ENCODE measurements at regions not wholly inside any gene's neighbourhood (a gene's known extent, or its start where the extent isn't known, plus 50 kb on each side); places are given as distances from the start of the nearest gene placed in this dataset.

- TF ChIP-seq EZH2 (IDR thresholded peaks at IDR 0.05; ENCODE audit: borderline replicate concordance, insufficient read depth, low read depth, low read length, poor library complexity, severe bottlenecking) (no peak), CTCF (IDR thresholded peaks at IDR 0.05) (no peak)
- ATAC-seq (ENCODE audit: low read depth) (no peak), DNase-seq (no peak)
- ChIA-PET CTCF (no interaction called here), POLR2A (no interaction called here)
- no peak overlapping the region for H3K27ac Mint-ChIP-seq
- peaks cover 32% of the 10 kb centered on the region for H3K27me3 Mint-ChIP-seq
- Histone ChIP-seq H3K27ac (ENCODE audit: low read length in 2 of 2) (no peak overlapping the region), H3K9me3 (ENCODE audit: control extremely low read depth in 1 of 3, control insufficient read depth in 2 of 3, insufficient read depth in 1 of 3, low read length in 2 of 3) (peaks cover 0 to 6% (median 0%) of the 10 kb centered on the region in 3 donors), H3K4me1 (ENCODE audit: control insufficient read depth in 2 of 2, insufficient read depth in 2 of 2, low read length in 2 of 2) (peaks cover 22% of the 10 kb centered on the region in 2 donors), H2AFZ (ENCODE audit: insufficient read depth, low read depth, low read length, poor library complexity, severe bottlenecking) (no peak overlapping the region), H3K4me2 (replicated peaks; ENCODE audit: low read depth, low read length, poor library complexity, severe bottlenecking) (no peak overlapping the region), H3K36me3 (replicated peaks in 1 of 2; ENCODE audit: control extremely low read depth in 1 of 2, control insufficient read depth in 1 of 2, extremely low read depth in 1 of 2, insufficient read depth in 2 of 2, low read length in 1 of 2) (no peaks in the 10 kb centered on the region), H4K20me1 (ENCODE audit: control insufficient read depth, insufficient read depth, low read length, poor library complexity, severe bottlenecking) (no peaks in the 10 kb centered on the region), H3K27me3 (replicated peaks in 1 of 4; ENCODE audit: control extremely low read depth in 1 of 4, control insufficient read depth in 3 of 4, insufficient read depth in 4 of 4, low read length in 3 of 4) (peaks cover 0 to 13% (median 3%) of the 10 kb centered on the region in 4 experiments), H3K4me3 (ENCODE audit: control extremely low read depth in 1 of 5, extremely low read depth in 1 of 5, insufficient read depth in 1 of 5, low read depth in 2 of 5, low read length in 4 of 5) (no peak overlapping the region), H3K79me2 (ENCODE audit: control insufficient read depth, insufficient read depth, low read length) (no peaks in the 10 kb centered on the region), H3K9ac (ENCODE audit: low read length) (no peak overlapping the region)
- no peaks in the 10 kb centered on the region for H3K9me3 Mint-ChIP-seq (ENCODE audit: insufficient read depth)
- WGBS (ENCODE audit: insufficient coverage) = 96% methylated on average over 7 of the region's 7 CpGs
- intact Hi-C loops (cut with micrococcal nuclease) = no loop called here
- no peak overlapping the region for H3K4me3 Mint-ChIP-seq
- peaks cover 22% of the 10 kb centered on the region for H3K4me1 Mint-ChIP-seq
These were observed 1381.4 kb downstream of the TBC1D22A start for GRCh38 chr22:48143856-48144255.

- no peaks in the 10 kb centered on the region for H3K79me2 ChIP-seq (ENCODE audit: control insufficient read depth, insufficient read depth, low read length)
- intact Hi-C loops (cut with micrococcal nuclease) = no loop called here
- TF ChIP-seq CTCF (IDR thresholded peaks at IDR 0.05) = no peak
- TF ChIP-seq EZH2 (IDR thresholded peaks at IDR 0.05; ENCODE audit: borderline replicate concordance, insufficient read depth, low read depth, low read length, poor library complexity, severe bottlenecking) = no peak
- Mint-ChIP-seq H3K4me1 (peaks cover 27% of the 10 kb centered on the region), H3K9me3 (ENCODE audit: insufficient read depth) (no peaks in the 10 kb centered on the region), H3K27ac (no peak overlapping the region), H3K4me3 (no peak overlapping the region), H3K27me3 (peaks cover 32% of the 10 kb centered on the region)
- no peak overlapping the region for H3K27ac ChIP-seq (ENCODE audit: low read length in 2 of 2)
- no peak overlapping the region for H3K4me3 ChIP-seq (ENCODE audit: control extremely low read depth in 1 of 5, extremely low read depth in 1 of 5, insufficient read depth in 1 of 5, low read depth in 2 of 5, low read length in 4 of 5)
- H4K20me1 ChIP-seq (ENCODE audit: control insufficient read depth, insufficient read depth, low read length, poor library complexity, severe bottlenecking) = no peaks in the 10 kb centered on the region
- peaks cover 0 to 6% (median 0%) of the 10 kb centered on the region in 3 donors for H3K9me3 ChIP-seq (ENCODE audit: control extremely low read depth in 1 of 3, control insufficient read depth in 2 of 3, insufficient read depth in 1 of 3, low read length in 2 of 3)
- ChIA-PET CTCF (no interaction called here), POLR2A (no interaction called here)
- H3K27me3 ChIP-seq (replicated peaks in 1 of 4; ENCODE audit: control extremely low read depth in 1 of 4, control insufficient read depth in 3 of 4, insufficient read depth in 4 of 4, low read length in 3 of 4) = peaks cover 0 to 13% (median 3%) of the 10 kb centered on the region in 4 experiments
- ATAC-seq (ENCODE audit: low read depth) (no peak), DNase-seq (no peak)
- H3K9ac ChIP-seq (ENCODE audit: low read length) = no peak overlapping the region
- H3K36me3 ChIP-seq (replicated peaks in 1 of 2; ENCODE audit: control extremely low read depth in 1 of 2, control insufficient read depth in 1 of 2, extremely low read depth in 1 of 2, insufficient read depth in 2 of 2, low read length in 1 of 2) = no peaks in the 10 kb centered on the region
- WGBS (ENCODE audit: insufficient coverage) = 94% methylated on average over 6 of the region's 7 CpGs
- H2AFZ ChIP-seq (ENCODE audit: insufficient read depth, low read depth, low read length, poor library complexity, severe bottlenecking) = no peak overlapping the region
- H3K4me1 ChIP-seq (ENCODE audit: control insufficient read depth in 2 of 2, insufficient read depth in 2 of 2, low read length in 2 of 2) = peaks cover 24 to 26% of the 10 kb centered on the region in 2 donors
- no peak overlapping the region for H3K4me2 ChIP-seq (replicated peaks; ENCODE audit: low read depth, low read length, poor library complexity, severe bottlenecking)
These were observed 1379.9 kb downstream of the TBC1D22A start for GRCh38 chr22:48142388-48142787.
